Panc1 (cell line): ENCODE measurements at regions not wholly inside any gene's neighbourhood (a gene's known extent, or its start where the extent isn't known, plus 50 kb on each side); places are given as distances from the start of the nearest gene placed in this dataset.

Experiments
- CTCF ChIP-seq: fragments of 450-650 bp; IDR thresholded peaks from 2 replicates; pipeline ENCODE4 v1.5.1; 2017; ENCODE audit warnings: mild to moderate bottlenecking
- POLR2AphosphoS5 ChIP-seq: IDR thresholded peaks from 2 replicates; pipeline ENCODE4 v1.6.1; 2012; ENCODE audit warnings: mild to moderate bottlenecking, low read depth, low read length, moderate library complexity
- REST ChIP-seq, 2 experiments: IDR thresholded peaks; 2 replicates each; pipeline ENCODE4 v1.6.1; 2011 to 2012; ENCODE audit warnings: low read depth in 2 of 2, control low read depth in 1 of 2, low read length in 1 of 2, mild to moderate bottlenecking in 1 of 2, moderate library complexity in 1 of 2; ENCODE audit not compliant: insufficient read depth in 1 of 2

- TF ChIP-seq CTCF (no peak), POLR2AphosphoS5 (no peak), REST (IDR thresholded peaks at IDR 0.05; ENCODE audit: insufficient read depth in 1 of 2, low read depth in 2 of 2, low read length in 1 of 2) (no peak)
Measured at GRCh38 chr2:128644156-128644555, 325.5 kb upstream of the HS6ST1 start.
